Spleen (tissue), 11 donors: ENCODE measurements at regions not wholly inside any gene's neighbourhood (a gene's known extent, or its start where the extent isn't known, plus 50 kb on each side); places are given as distances from the start of the nearest gene placed in this dataset.

Experiments used
- DNase-seq: peaks from one replicate; pipeline ENCODE4 v3.0.0-alpha.2; 2020
- H3K27ac ChIP-seq, 8 donors: fragments of 200-600 bp; sonication (generic) in 7 of 8; 1 replicate in 4 of 8; 2 replicates in 4 of 8; pipeline versions ENCODE4 v1.5.0 to v1.8.0; 2016 to 2021; ENCODE audit warnings: inconsistent platforms in 4 of 8, mild to moderate bottlenecking in 4 of 8, moderate library complexity in 1 of 8
- H3K27me3 ChIP-seq, 7 donors: fragments of 200-600 bp; sonication (generic) in 6 of 7; replicated peaks in 1 of 7; 1 replicate in 4 of 7; 2 replicates in 3 of 7; pipeline versions ENCODE4 v1.5.0 to v1.8.0; 2016 to 2021; ENCODE audit warnings: inconsistent platforms in 3 of 7, mild to moderate bottlenecking in 1 of 7
- H3K36me3 ChIP-seq, 6 donors: fragments of 200-600 bp; sonication (generic) in 5 of 6; 1 replicate in 4 of 6; 2 replicates in 2 of 6; pipeline versions ENCODE4 v1.5.0 to v1.8.0; 2016 to 2021; ENCODE audit warnings: inconsistent platforms in 2 of 6
- H3K4me1 ChIP-seq, 6 donors: fragments of 200-600 bp; sonication (generic) in 5 of 6; 1 replicate in 3 of 6; 2 replicates in 3 of 6; pipeline versions ENCODE4 v1.5.0 to v1.8.0; 2016 to 2021; ENCODE audit warnings: inconsistent platforms in 3 of 6
- H3K4me3 ChIP-seq, 8 donors: fragments of 200-600 bp; sonication (generic) in 7 of 8; 1 replicate in 4 of 8; 2 replicates in 4 of 8; pipeline versions ENCODE4 v1.5.0 to v1.8.0; 2016 to 2021; ENCODE audit warnings: inconsistent platforms in 4 of 8, mild to moderate bottlenecking in 4 of 8, moderate library complexity in 2 of 8
- H3K9me3 ChIP-seq, 8 donors: fragments of 200-600 bp; sonication (generic) in 7 of 8; 1 replicate in 4 of 8; 2 replicates in 4 of 8; pipeline versions ENCODE4 v1.5.0 to v1.8.0; 2016 to 2021; ENCODE audit warnings: inconsistent platforms in 4 of 8
- CTCF ChIP-seq, 11 experiments: fragments of 200-600 bp in 7 of 11; fragments of 450-650 bp in 4 of 11; sonication (generic) in 4 of 11; IDR thresholded peaks in 8 of 11; conservative IDR thresholded peaks in 3 of 11; 1 replicate in 7 of 11; 2 replicates in 4 of 11; pipeline versions ENCODE4 v1.4.0 to v1.8.0; 2016 to 2021; ENCODE audit warnings: antibody characterized with exemption in 11 of 11, inconsistent platforms in 4 of 11, mild to moderate bottlenecking in 1 of 11
- POLR2A ChIP-seq, 3 donors: fragments of 450-650 bp; IDR thresholded peaks; one replicate each; pipeline ENCODE4 v1.5.1; 2017; ENCODE audit warnings: antibody characterized with exemption in 3 of 3, mild to moderate bottlenecking in 1 of 3
- POLR2AphosphoS5 ChIP-seq, 3 donors: sonication (generic); formaldehyde crosslinking; IDR thresholded peaks; one replicate each; pipeline ENCODE4 v1.5.1; 2017; ENCODE audit warnings: antibody characterized with exemption in 3 of 3
- WGBS, 5 donors: extraction: QIAGEN DNeasy Blood & Tissue Kit in 3 of 5; methylation state at CpG; one replicate each; pipeline versions ENCODE4 v1.1.5 to v1.1.7; 2013 to 2018; 5-methylcytosine and 5-hydroxymethylcytosine counted together
- intact Hi-C: fragments of 100-400 bp; cut with DNase I; formaldehyde crosslinking; loops from one replicate; pipeline ENCODE4 v1.15.0; 2023; ENCODE audit warnings: low total_unique reads
- donor health status: healthy with polysubstance abuse.
- donor health status: DM: no; HTN: no; CAD: no; lungs with moderate emphysema.
- donor health status: DM: no; HTN: no; CAD: no.
- donor health status: Bipolar disorder and iron deficiency.
- donor health status: healthy.
- donor health status: DM: no; HTN: no; CAD: no.
- donor health status: DM: yes; HTN: yes; CAD: no.

GRCh38 chr10:8911032-8911431, 856.5 kb downstream of the GATA3 start:
- no peak overlapping the region for H3K4me3 ChIP-seq
- no peaks in the 10 kb centered on the region for H3K27me3 ChIP-seq
- no peaks in the 10 kb centered on the region for H3K4me1 ChIP-seq
- no peaks in the 10 kb centered on the region for H3K9me3 ChIP-seq
- WGBS, 5 donors = 80 to 92% (median 83%) methylated on average over 1 of the region's 1 CpG
- H3K36me3 ChIP-seq = no peaks in the 10 kb centered on the region
- DNase-seq = no peak
- intact Hi-C loops = no loop called here
- no peak overlapping the region for H3K27ac ChIP-seq
- TF ChIP-seq POLR2A (IDR thresholded peaks at IDR 0.05) (no peak), POLR2AphosphoS5 (IDR thresholded peaks at IDR 0.05) (no peak)

GRCh38 chr10:8912108-8912507, 857.6 kb downstream of the GATA3 start:
- no peak for DNase-seq

GRCh38 chr10:8913720-8914119, 859.2 kb downstream of the GATA3 start:
- Histone ChIP-seq H3K4me3 (no peak overlapping the region), H3K9me3 (no peaks in the 10 kb centered on the region), H3K4me1 (no peaks in the 10 kb centered on the region), H3K36me3 (no peaks in the 10 kb centered on the region), H3K27me3 (no peaks in the 10 kb centered on the region), H3K27ac (no peak overlapping the region)
- TF ChIP-seq POLR2A (IDR thresholded peaks at IDR 0.05) = no peak
- TF ChIP-seq POLR2AphosphoS5 (IDR thresholded peaks at IDR 0.05) = no peak
- 52 to 70% (median 64%) methylated on average over 4 of the region's 4 CpGs for WGBS, 5 donors
- intact Hi-C loops = no loop called here
- DNase-seq = no peak

More at GRCh38 chr10:8912108-8912507, 857.6 kb downstream of the GATA3 start:
- intact Hi-C loops = no loop called here
- TF ChIP-seq POLR2AphosphoS5 (IDR thresholded peaks at IDR 0.05) (no peak), CTCF (IDR thresholded peaks at IDR 0.05 in 8 of 11, conservative IDR thresholded peaks at IDR 0.05 in 3 of 11) (no peak), POLR2A (IDR thresholded peaks at IDR 0.05) (no peak)
- Histone ChIP-seq H3K36me3 (no peaks in the 10 kb centered on the region), H3K27me3 (no peaks in the 10 kb centered on the region), H3K9me3 (no peaks in the 10 kb centered on the region), H3K27ac (no peak overlapping the region), H3K4me3 (no peak overlapping the region), H3K4me1 (no peaks in the 10 kb centered on the region)
- WGBS, 5 donors = 45 to 79% (median 69%) methylated on average over 4 of the region's 4 CpGs

GRCh38 chr10:8919280-8919679, 864.8 kb downstream of the GATA3 start:
- H3K36me3 ChIP-seq = no peaks in the 10 kb centered on the region
- TF ChIP-seq POLR2AphosphoS5 (IDR thresholded peaks at IDR 0.05) (no peak), POLR2A (IDR thresholded peaks at IDR 0.05) (no peak), CTCF (IDR thresholded peaks at IDR 0.05 in 8 of 11, conservative IDR thresholded peaks at IDR 0.05 in 3 of 11) (no peak)
- no peaks in the 10 kb centered on the region for H3K9me3 ChIP-seq
- H3K4me3 ChIP-seq = no peak overlapping the region
- 53 to 61% (median 54%) methylated on average over 4 of the region's 4 CpGs for WGBS, 5 donors
- no peaks in the 10 kb centered on the region for H3K4me1 ChIP-seq
- intact Hi-C loops = no loop called here
- DNase-seq = no peak
- no peaks in the 10 kb centered on the region for H3K27me3 ChIP-seq
- no peak overlapping the region for H3K27ac ChIP-seq

- Histone ChIP-seq H3K27ac (no peak overlapping the region), H3K9me3 (peaks cover 0 to 4% (median 0%) of the 10 kb centered on the region in 8 donors), H3K4me1 (no peaks in the 10 kb centered on the region), H3K4me3 (no peak overlapping the region), H3K36me3 (no peaks in the 10 kb centered on the region), H3K27me3 (no peaks in the 10 kb centered on the region)
- no peak for DNase-seq
- WGBS, 5 donors = 61 to 95% (median 87%) methylated on average over 3 of the region's 3 CpGs
- TF ChIP-seq CTCF (IDR thresholded peaks at IDR 0.05 in 8 of 11, conservative IDR thresholded peaks at IDR 0.05 in 3 of 11) (no peak), POLR2AphosphoS5 (IDR thresholded peaks at IDR 0.05) (no peak), POLR2A (IDR thresholded peaks at IDR 0.05) (no peak)
- intact Hi-C loops = no loop called here
These were observed 867.1 kb downstream of the GATA3 start for GRCh38 chr10:8921568-8921967.
